MM.1S (cell line): ENCODE measurements at regions not wholly inside any gene's neighbourhood (a gene's known extent, or its start where the extent isn't known, plus 50 kb on each side); places are given as distances from the start of the nearest gene placed in this dataset.

Experiments used
- EZH2 ChIP-seq: fragments of 300-600 bp; sonication (generic); optimal IDR thresholded peaks from 2 replicates; pipeline ENCODE3; 2017; ENCODE audit warnings: low read depth, mild to moderate bottlenecking, antibody characterized with exemption, low read length, mixed read lengths
- TF ChIP-seq, protein P1 (sequence below): fragments of 300-600 bp; sonication (generic); IDR thresholded peaks from 2 replicates; pipeline ENCODE4 v1.5.1; 2016; ENCODE audit warnings: antibody characterized with exemption, low read length, mixed read lengths

DNA sequence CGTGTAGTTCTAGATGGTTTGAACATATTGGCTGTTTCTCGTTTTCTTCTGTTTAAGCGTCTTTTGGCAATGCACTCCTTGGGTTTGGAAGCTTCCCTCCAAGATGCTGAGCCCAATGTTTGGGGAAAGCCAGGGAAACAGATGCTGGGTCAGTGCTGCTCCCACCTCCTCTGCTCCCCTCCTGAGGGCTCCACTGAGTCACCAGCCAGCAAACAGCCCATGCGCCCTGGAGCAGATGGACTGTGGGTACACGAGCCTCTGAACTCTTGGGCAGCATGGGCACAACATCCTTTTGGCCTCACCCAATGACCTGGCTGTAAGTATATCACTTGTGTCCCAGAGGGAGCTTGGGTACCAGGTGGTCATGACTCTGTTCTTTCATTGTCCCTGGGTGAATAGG is 207.6 kb downstream of the BUB3 start:
- no peak for TF ChIP-seq EZH2
- TF ChIP-seq, protein P1, sequence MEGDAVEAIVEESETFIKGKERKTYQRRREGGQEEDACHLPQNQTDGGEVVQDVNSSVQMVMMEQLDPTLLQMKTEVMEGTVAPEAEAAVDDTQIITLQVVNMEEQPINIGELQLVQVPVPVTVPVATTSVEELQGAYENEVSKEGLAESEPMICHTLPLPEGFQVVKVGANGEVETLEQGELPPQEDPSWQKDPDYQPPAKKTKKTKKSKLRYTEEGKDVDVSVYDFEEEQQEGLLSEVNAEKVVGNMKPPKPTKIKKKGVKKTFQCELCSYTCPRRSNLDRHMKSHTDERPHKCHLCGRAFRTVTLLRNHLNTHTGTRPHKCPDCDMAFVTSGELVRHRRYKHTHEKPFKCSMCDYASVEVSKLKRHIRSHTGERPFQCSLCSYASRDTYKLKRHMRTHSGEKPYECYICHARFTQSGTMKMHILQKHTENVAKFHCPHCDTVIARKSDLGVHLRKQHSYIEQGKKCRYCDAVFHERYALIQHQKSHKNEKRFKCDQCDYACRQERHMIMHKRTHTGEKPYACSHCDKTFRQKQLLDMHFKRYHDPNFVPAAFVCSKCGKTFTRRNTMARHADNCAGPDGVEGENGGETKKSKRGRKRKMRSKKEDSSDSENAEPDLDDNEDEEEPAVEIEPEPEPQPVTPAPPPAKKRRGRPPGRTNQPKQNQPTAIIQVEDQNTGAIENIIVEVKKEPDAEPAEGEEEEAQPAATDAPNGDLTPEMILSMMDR = no peak
